ENCODE measurements at regions not wholly inside any gene's neighbourhood (a gene's known extent, or its start where the extent isn't known, plus 50 kb on each side); places are given as distances from the start of the nearest gene placed in this dataset.

- no peak overlapping the region for H3K27ac ChIP-seq
- H2AFZ ChIP-seq (ENCODE audit: low read depth): no peak overlapping the region
- no peaks in the 10 kb centered on the region for H3K36me3 ChIP-seq (ENCODE audit: insufficient read depth)
- no peak overlapping the region for H3K9ac ChIP-seq
- H4K20me1 ChIP-seq (ENCODE audit: insufficient read depth): no peaks in the 10 kb centered on the region
- TF ChIP-seq CTCF (conservative IDR thresholded peaks at IDR 0.05; ENCODE audit: low read depth, low read length): no peak
- no peak overlapping the region for H3K4me3 ChIP-seq (IDR thresholded peaks at IDR 0.05; ENCODE audit: insufficient read depth, low read depth, low read length)
- no peaks in the 10 kb centered on the region for H3K4me1 ChIP-seq (ENCODE audit: low read depth, poor library complexity, severe bottlenecking)
- H3K27me3 ChIP-seq (ENCODE audit: insufficient read depth, low read depth): no peaks in the 10 kb centered on the region
- H3K79me2 ChIP-seq (ENCODE audit: insufficient read depth, low read depth): no peaks in the 10 kb centered on the region
- H3K4me2 ChIP-seq: no peak overlapping the region
These were observed 293.9 kb downstream of the BAMBI start for GRCh38 chr10:28971255-28971654.

- no peaks in the 10 kb centered on the region for H3K4me1 ChIP-seq (ENCODE audit: low read depth, poor library complexity, severe bottlenecking)
- H3K79me2 ChIP-seq (ENCODE audit: insufficient read depth, low read depth): no peaks in the 10 kb centered on the region
- no peaks in the 10 kb centered on the region for H4K20me1 ChIP-seq (ENCODE audit: insufficient read depth)
- no peak overlapping the region for H3K4me2 ChIP-seq
- no peak for TF ChIP-seq CTCF (conservative IDR thresholded peaks at IDR 0.05; ENCODE audit: low read depth, low read length)
- H3K27ac ChIP-seq: no peak overlapping the region
- H3K36me3 ChIP-seq (ENCODE audit: insufficient read depth): no peaks in the 10 kb centered on the region
- H2AFZ ChIP-seq (ENCODE audit: low read depth): no peak overlapping the region
- H3K4me3 ChIP-seq (IDR thresholded peaks at IDR 0.05; ENCODE audit: insufficient read depth, low read depth, low read length): no peak overlapping the region
- H3K27me3 ChIP-seq (ENCODE audit: insufficient read depth, low read depth): no peaks in the 10 kb centered on the region
- H3K9ac ChIP-seq: no peak overlapping the region
These were observed 294.4 kb downstream of the BAMBI start for GRCh38 chr10:28971764-28972163.

GRCh38 chr10:28973309-28973972 lies 296.1 kb downstream of the BAMBI start:
- H3K27ac ChIP-seq: no peak overlapping the region
- no peak overlapping the region for H3K4me2 ChIP-seq
- H2AFZ ChIP-seq (ENCODE audit: low read depth): no peak overlapping the region

GRCh38 chr10:28975891-28976531 lies 298.7 kb downstream of the BAMBI start:
- no peak for TF ChIP-seq CTCF (conservative IDR thresholded peaks at IDR 0.05; ENCODE audit: low read depth, low read length)
- no peak overlapping the region for H3K4me2 ChIP-seq
- no peaks in the 10 kb centered on the region for H3K79me2 ChIP-seq (ENCODE audit: insufficient read depth, low read depth)
- H3K4me1 ChIP-seq (ENCODE audit: low read depth, poor library complexity, severe bottlenecking): no peaks in the 10 kb centered on the region
- no peaks in the 10 kb centered on the region for H4K20me1 ChIP-seq (ENCODE audit: insufficient read depth)
- no peak overlapping the region for H3K9ac ChIP-seq
- H3K4me3 ChIP-seq (IDR thresholded peaks at IDR 0.05; ENCODE audit: insufficient read depth, low read depth, low read length): no peak overlapping the region
- H3K27me3 ChIP-seq (ENCODE audit: insufficient read depth, low read depth): no peaks in the 10 kb centered on the region
- no peak overlapping the region for H2AFZ ChIP-seq (ENCODE audit: low read depth)
- H3K27ac ChIP-seq: no peak overlapping the region
- no peaks in the 10 kb centered on the region for H3K36me3 ChIP-seq (ENCODE audit: insufficient read depth)

More at GRCh38 chr10:28973309-28973972, 296.1 kb downstream of the BAMBI start:
- Histone ChIP-seq H3K36me3 (ENCODE audit: insufficient read depth) (no peaks in the 10 kb centered on the region), H4K20me1 (ENCODE audit: insufficient read depth) (no peaks in the 10 kb centered on the region), H3K79me2 (ENCODE audit: insufficient read depth, low read depth) (no peaks in the 10 kb centered on the region), H3K4me3 (IDR thresholded peaks at IDR 0.05; ENCODE audit: insufficient read depth, low read depth, low read length) (no peak overlapping the region), H3K4me1 (ENCODE audit: low read depth, poor library complexity, severe bottlenecking) (no peaks in the 10 kb centered on the region), H3K9ac (no peak overlapping the region), H3K27me3 (ENCODE audit: insufficient read depth, low read depth) (no peaks in the 10 kb centered on the region)
- no peak for TF ChIP-seq CTCF (conservative IDR thresholded peaks at IDR 0.05; ENCODE audit: low read depth, low read length)

All from KMS-11 (cell line).